Neural cell (in vitro differentiated cells): ENCODE measurements at regions not wholly inside any gene's neighbourhood (a gene's known extent, or its start where the extent isn't known, plus 50 kb on each side); places are given as distances from the start of the nearest gene placed in this dataset.

ENCODE experiments used
- H2AFZ ChIP-seq: fragments of 200-600, 300-800 bp; sonication (generic), shearing (Covaris generic); 2 replicates; pipeline ENCODE4 v1.6.0; 2014; ENCODE audit warnings: low read depth, mild to moderate bottlenecking, antibody characterized with exemption, low read length, moderate library complexity
- H3F3A ChIP-seq: fragments of 200-600 bp; shearing (Covaris generic); 2 replicates; pipeline ENCODE4 v1.6.1; 2016; ENCODE audit warnings: mild to moderate bottlenecking, moderate library complexity, mixed read lengths, antibody characterized with exemption, low read length; ENCODE audit not compliant: insufficient read depth, poor library complexity, severe bottlenecking
- H3K27ac ChIP-seq: fragments of 200-600, 300-800 bp; sonication (generic), shearing (Covaris generic); 2 replicates; pipeline ENCODE4 v1.5.1; 2014; ENCODE audit warnings: mild to moderate bottlenecking, low read length, moderate library complexity
- H3K27me3 ChIP-seq: fragments of 300-800, 200-600 bp; sonication (generic), shearing (Covaris generic); 2 replicates; pipeline ENCODE4 v1.6.0; 2014; ENCODE audit warnings: mild to moderate bottlenecking, low read depth, low read length, moderate library complexity; ENCODE audit not compliant: insufficient read depth
- H3K36me3 ChIP-seq: fragments of 300-800, 200-600 bp; sonication (generic), shearing (Covaris generic); 2 replicates; pipeline ENCODE4 v1.5.1; 2014; ENCODE audit warnings: mild to moderate bottlenecking, antibody characterized with exemption, low read length, moderate library complexity; ENCODE audit not compliant: insufficient read depth
- H3K4me2 ChIP-seq: fragments of 300-800, 200-600 bp; sonication (generic), shearing (Covaris generic); 2 replicates; pipeline ENCODE4 v1.6.0; 2014; ENCODE audit warnings: mild to moderate bottlenecking, low read length
- H3K4me3 ChIP-seq: fragments of 300-800, 200-600 bp; sonication (generic), shearing (Covaris generic); 2 replicates; pipeline ENCODE4 v1.5.1; 2014; ENCODE audit warnings: mild to moderate bottlenecking, low read length, moderate library complexity
- H3K79me2 ChIP-seq: fragments of 200-600 bp; shearing (Covaris generic); replicated peaks from 2 replicates; pipeline ENCODE4 v1.6.0; 2014; ENCODE audit warnings: mild to moderate bottlenecking, low read length, moderate library complexity; ENCODE audit not compliant: insufficient read depth
- H3K9ac ChIP-seq: fragments of 300-800, 200-600 bp; sonication (generic), shearing (Covaris generic); 2 replicates; pipeline ENCODE4 v1.6.1; 2016; ENCODE audit warnings: mild to moderate bottlenecking, low read length, mixed read lengths
- H3K9me2 ChIP-seq: fragments of 200-600 bp; shearing (Covaris generic); 2 replicates; pipeline ENCODE4 v1.6.1; 2016; ENCODE audit warnings: mild to moderate bottlenecking, low read length, mixed read lengths; ENCODE audit not compliant: insufficient read depth
- H3K9me3 ChIP-seq: fragments of 200-600, 300-800 bp; sonication (generic), shearing (Covaris generic); 2 replicates; pipeline ENCODE4 v1.6.1; 2016; ENCODE audit warnings: mild to moderate bottlenecking, mixed run types, low read length, moderate library complexity, mixed read lengths
- H4K20me1 ChIP-seq: fragments of 200-600 bp; shearing (Covaris generic); 2 replicates; pipeline ENCODE4 v1.6.1; 2016; ENCODE audit warnings: mild to moderate bottlenecking, mixed run types; ENCODE audit not compliant: insufficient read depth
- EP300 ChIP-seq: fragments of 450-650 bp; conservative IDR thresholded peaks from 2 replicates; pipeline ENCODE4 v1.6.1; 2014; ENCODE audit warnings: antibody characterized with exemption, mild to moderate bottlenecking, moderate library complexity; ENCODE audit not compliant: poor library complexity, severe bottlenecking
- EZH2 ChIP-seq: fragments of 200-600, 300-800 bp; shearing (Covaris generic), sonication (generic); IDR thresholded peaks from 2 replicates; pipeline ENCODE4 v1.6.1; 2014; ENCODE audit warnings: antibody characterized with exemption, low read length, borderline replicate concordance, mild to moderate bottlenecking; ENCODE audit not compliant: insufficient read depth, poor library complexity, severe bottlenecking
- MXI1 ChIP-seq: fragments of 450-650 bp; conservative IDR thresholded peaks from 2 replicates; pipeline ENCODE4 v1.6.1; 2014; ENCODE audit warnings: antibody characterized with exemption, mild to moderate bottlenecking; ENCODE audit not compliant: poor library complexity, severe bottlenecking
- POLR2AphosphoS5 ChIP-seq: IDR thresholded peaks from 2 replicates; pipeline ENCODE4 v1.6.1; 2012
- RAD21 ChIP-seq: fragments of 450-650 bp; conservative IDR thresholded peaks from 2 replicates; pipeline ENCODE4 v1.6.1; 2014; ENCODE audit warnings: antibody characterized with exemption, mild to moderate bottlenecking, moderate library complexity
- SMC3 ChIP-seq: fragments of 450-650 bp; conservative IDR thresholded peaks from 2 replicates; pipeline ENCODE4 v1.6.1; 2014; ENCODE audit warnings: antibody characterized with exemption, mild to moderate bottlenecking, moderate library complexity; ENCODE audit not compliant: poor library complexity
- TAF1 ChIP-seq: IDR thresholded peaks from 2 replicates; pipeline ENCODE4 v1.6.1; 2012; ENCODE audit warnings: low read depth
- TF ChIP-seq, protein P1 (sequence below): IDR thresholded peaks from 2 replicates; pipeline ENCODE4 v1.6.1; 2012; ENCODE audit warnings: borderline replicate concordance
- TF ChIP-seq, protein P2 (sequence below): fragments of 450-650 bp; IDR thresholded peaks from 2 replicates; pipeline ENCODE4 v1.5.1; 2014; ENCODE audit warnings: antibody characterized with exemption, mild to moderate bottlenecking, moderate library complexity; ENCODE audit not compliant: poor library complexity, severe bottlenecking

DNA sequence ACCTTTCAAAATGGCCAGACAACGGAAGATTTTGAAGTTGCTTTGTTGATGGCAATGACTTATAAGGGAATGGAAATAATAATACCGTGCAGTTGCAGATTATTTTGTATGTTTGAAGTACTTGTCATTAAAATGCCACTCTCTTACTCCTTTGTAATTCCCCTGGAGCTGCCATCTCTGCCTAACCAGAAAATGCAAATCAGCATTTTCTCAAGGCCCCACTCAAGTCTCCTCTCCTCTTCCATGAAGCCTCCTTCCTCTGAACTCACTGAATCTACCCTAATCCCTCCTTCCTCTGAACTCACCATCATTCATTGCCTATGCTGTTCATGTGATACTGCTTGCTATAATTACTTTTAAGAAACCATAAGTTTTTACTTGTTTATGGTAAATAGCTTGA, 60.2 kb upstream of the RBPJ start:
- H3F3A ChIP-seq, result no peaks in the 10 kb centered on the region
- no peaks in the 10 kb centered on the region for H3K79me2 ChIP-seq
- H3K9me2 ChIP-seq, result no peaks in the 10 kb centered on the region
- no peaks in the 10 kb centered on the region for H4K20me1 ChIP-seq
- no peaks in the 10 kb centered on the region for H3K36me3 ChIP-seq
- no peak overlapping the region for H3K4me3 ChIP-seq
- TF ChIP-seq MXI1, result no peak
- TF ChIP-seq EZH2, result no peak
- TF ChIP-seq TAF1, result no peak
- TF ChIP-seq SMC3, result no peak
- no peak for TF ChIP-seq POLR2AphosphoS5
- TF ChIP-seq RAD21, result no peak
- TF ChIP-seq EP300, result no peak
- TF ChIP-seq, protein P1, sequence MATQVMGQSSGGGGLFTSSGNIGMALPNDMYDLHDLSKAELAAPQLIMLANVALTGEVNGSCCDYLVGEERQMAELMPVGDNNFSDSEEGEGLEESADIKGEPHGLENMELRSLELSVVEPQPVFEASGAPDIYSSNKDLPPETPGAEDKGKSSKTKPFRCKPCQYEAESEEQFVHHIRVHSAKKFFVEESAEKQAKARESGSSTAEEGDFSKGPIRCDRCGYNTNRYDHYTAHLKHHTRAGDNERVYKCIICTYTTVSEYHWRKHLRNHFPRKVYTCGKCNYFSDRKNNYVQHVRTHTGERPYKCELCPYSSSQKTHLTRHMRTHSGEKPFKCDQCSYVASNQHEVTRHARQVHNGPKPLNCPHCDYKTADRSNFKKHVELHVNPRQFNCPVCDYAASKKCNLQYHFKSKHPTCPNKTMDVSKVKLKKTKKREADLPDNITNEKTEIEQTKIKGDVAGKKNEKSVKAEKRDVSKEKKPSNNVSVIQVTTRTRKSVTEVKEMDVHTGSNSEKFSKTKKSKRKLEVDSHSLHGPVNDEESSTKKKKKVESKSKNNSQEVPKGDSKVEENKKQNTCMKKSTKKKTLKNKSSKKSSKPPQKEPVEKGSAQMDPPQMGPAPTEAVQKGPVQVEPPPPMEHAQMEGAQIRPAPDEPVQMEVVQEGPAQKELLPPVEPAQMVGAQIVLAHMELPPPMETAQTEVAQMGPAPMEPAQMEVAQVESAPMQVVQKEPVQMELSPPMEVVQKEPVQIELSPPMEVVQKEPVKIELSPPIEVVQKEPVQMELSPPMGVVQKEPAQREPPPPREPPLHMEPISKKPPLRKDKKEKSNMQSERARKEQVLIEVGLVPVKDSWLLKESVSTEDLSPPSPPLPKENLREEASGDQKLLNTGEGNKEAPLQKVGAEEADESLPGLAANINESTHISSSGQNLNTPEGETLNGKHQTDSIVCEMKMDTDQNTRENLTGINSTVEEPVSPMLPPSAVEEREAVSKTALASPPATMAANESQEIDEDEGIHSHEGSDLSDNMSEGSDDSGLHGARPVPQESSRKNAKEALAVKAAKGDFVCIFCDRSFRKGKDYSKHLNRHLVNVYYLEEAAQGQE, result no peak
- TF ChIP-seq, protein P2, sequence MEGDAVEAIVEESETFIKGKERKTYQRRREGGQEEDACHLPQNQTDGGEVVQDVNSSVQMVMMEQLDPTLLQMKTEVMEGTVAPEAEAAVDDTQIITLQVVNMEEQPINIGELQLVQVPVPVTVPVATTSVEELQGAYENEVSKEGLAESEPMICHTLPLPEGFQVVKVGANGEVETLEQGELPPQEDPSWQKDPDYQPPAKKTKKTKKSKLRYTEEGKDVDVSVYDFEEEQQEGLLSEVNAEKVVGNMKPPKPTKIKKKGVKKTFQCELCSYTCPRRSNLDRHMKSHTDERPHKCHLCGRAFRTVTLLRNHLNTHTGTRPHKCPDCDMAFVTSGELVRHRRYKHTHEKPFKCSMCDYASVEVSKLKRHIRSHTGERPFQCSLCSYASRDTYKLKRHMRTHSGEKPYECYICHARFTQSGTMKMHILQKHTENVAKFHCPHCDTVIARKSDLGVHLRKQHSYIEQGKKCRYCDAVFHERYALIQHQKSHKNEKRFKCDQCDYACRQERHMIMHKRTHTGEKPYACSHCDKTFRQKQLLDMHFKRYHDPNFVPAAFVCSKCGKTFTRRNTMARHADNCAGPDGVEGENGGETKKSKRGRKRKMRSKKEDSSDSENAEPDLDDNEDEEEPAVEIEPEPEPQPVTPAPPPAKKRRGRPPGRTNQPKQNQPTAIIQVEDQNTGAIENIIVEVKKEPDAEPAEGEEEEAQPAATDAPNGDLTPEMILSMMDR, result no peak
- H3K9me3 ChIP-seq, result no peaks in the 10 kb centered on the region
- no peak overlapping the region for H2AFZ ChIP-seq
- H3K27me3 ChIP-seq, result no peaks in the 10 kb centered on the region
- H3K27ac ChIP-seq, result no peak overlapping the region
- no peak overlapping the region for H3K4me2 ChIP-seq
- H3K9ac ChIP-seq, result no peak overlapping the region

DNA sequence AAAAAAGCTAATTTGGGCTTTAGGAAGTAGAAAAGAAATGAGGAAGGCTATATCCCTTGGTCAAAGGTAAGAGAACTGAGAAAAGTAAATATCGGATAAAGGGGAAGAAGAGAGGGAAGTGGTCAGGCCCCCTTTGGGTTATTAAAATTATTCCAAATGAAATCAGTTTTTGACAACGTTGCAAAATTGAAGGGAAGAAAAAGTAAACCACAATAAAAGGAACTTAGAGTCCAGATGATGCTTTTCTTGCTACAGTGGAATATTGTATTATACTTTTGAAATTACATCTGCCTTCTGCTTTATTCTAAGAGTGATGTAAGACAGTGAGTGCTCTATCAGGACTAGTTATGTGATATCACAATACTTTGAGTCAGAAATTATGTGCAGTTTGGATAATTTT, 59.4 kb upstream of the RBPJ start:
- TF ChIP-seq SMC3 (no peak), RAD21 (no peak), EZH2 (no peak), MXI1 (no peak), EP300 (no peak)
- TF ChIP-seq, protein P2, result no peak
- Histone ChIP-seq H3K4me3 (no peak overlapping the region), H3K27ac (no peak overlapping the region), H2AFZ (no peak overlapping the region), H3K36me3 (no peaks in the 10 kb centered on the region), H3K9me3 (no peaks in the 10 kb centered on the region), H3K9me2 (no peaks in the 10 kb centered on the region), H4K20me1 (no peaks in the 10 kb centered on the region), H3F3A (no peaks in the 10 kb centered on the region), H3K27me3 (no peaks in the 10 kb centered on the region), H3K79me2 (no peaks in the 10 kb centered on the region), H3K4me2 (no peak overlapping the region), H3K9ac (no peak overlapping the region)
